Activated CD4-positive, alpha-beta T cell treated with anti-CD3 and anti-CD28 coated beads, Interleukin-2, amount 50 U/mL, for 4 hours (primary cell): ENCODE measurements at regions not wholly inside any gene's neighbourhood (a gene's known extent, or its start where the extent isn't known, plus 50 kb on each side); places are given as distances from the start of the nearest gene placed in this dataset.
"Not testable (repeated sequence)": the region's sequence is repeated elsewhere in the genome, so short reads cannot be mapped to it uniquely, and the experiment has no call there.

Experiments used
- DNase-seq, 2 experiments: peaks; one replicate each; pipeline ENCODE4 v3.0.0-alpha.2; 2020

GRCh38 chr3:139116631-139117030 lies 71.9 kb upstream of the PRR23C start:
- not testable (repeated sequence) for DNase-seq

DNA sequence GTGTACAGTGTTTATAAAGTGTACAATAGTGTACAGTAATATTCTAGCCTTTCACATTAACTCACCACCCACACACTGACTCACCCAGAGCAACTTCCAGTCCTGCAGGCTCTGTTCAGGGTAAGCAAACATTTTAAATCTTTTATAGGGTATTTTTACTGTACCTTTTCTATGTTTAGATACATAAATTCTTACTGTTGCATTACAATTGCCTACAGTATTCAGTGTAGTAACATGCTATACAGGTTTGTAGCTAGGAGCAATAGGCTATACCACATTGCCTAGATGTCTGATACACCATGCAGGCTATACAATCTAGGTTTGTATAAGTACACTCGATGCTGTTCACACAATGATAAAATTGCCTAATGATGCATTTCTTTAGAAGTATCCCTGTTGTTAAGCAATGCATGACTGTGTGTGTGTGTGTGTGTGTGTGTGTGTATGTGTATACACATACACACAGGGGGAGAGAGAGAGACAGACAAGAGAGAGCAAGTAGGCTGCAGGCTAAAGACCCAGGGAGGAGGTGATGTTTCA lies 72.5 kb upstream of the PRR23C start:
- no peak for DNase-seq

- DNase-seq, result no peak
Measured at GRCh38 chr3:139117883-139118760, 73.4 kb upstream of the PRR23C start.

DNA sequence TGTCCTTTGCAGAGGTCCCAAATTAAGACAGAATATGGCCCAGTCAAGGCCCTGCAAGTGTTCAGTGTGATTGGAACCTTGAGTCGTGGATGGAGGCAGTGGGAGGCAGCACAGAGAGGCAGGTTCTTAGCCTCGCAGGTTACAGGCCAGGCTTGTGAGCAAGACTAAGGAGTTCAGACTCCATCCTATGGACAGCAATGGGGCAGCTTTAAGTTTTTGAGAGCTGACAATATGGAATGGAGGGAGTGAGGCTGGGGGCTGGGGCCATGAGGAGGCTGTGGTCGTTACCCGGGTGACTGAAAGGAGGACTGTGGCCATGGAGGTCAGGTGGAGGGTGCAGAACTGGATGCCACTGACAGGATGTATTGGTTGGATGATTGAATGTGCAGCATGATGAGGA lies 74.1 kb upstream of the PRR23C start:
- DNase-seq, result no peak

DNA sequence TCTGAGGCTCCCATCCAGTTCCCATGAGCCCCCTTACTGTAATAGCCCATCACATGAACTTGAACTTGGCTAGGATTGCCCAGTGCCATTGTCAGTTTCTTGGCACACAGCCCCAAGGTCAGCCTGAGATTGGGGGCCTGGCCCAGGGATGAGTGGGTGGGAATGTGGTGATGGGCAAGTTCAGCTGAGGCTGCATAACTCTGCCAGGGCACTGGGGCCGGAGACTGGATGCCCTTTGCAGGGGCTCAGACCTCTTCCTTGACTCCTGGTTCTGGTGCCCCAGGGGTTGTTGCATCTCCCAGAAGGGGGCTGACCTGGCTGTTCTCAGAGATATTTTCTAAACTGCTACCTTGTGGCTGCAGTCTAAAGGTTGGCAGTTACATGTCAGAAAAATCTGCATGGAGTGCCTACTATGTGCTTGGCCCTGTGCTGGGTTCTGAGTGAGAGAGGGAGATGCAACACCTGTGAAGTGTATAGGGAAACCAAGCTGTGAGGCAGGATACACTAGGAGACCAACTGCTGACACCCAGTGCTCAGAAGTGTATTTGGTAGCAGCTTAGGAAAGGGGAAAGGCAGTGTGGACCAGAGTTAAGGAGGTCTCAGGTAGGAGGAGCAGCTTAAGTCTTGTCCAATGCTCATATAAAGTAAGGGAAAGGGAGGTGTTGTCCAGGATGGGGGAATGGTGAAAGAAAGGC lies 74.8 kb upstream of the PRR23C start:
- DNase-seq, result no peak

GRCh38 chr3:139120086-139121056 lies 75.7 kb upstream of the PRR23C start:
- DNase-seq, result no peak

DNA sequence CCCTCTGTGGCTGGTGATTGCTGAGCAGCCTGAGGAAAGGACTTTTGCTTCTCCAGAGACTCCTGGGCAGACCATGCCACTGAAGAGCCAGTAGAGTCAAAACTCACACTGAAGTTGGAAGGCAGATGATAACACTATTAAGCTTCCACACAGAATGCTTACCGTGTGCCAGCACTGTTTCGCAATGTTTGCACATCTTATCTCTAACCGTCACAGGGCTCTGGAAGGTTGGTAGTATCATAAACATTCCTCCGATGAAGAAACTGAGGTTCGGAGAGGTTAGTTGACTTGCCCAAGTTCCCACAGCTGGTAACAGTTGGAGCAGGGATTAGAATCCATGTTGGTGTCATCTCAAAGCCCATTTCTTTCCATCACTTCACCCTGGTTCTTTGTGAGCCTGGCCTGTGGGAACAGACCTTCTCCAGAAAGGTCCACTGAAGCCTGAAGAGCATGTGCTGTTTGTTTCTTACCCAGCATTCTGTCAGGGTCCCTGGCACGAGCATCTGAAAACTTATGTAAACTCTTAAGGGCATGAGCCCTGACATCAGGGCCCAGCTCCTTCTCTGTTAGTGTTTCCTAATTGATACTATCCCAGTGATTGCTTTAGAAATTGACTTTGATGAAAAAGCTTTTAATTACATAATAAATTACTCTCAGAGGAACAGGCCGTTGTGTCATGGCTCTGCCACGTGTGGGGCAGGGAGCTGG lies 77.0 kb upstream of the PRR23C start:
- no peak for DNase-seq

DNA sequence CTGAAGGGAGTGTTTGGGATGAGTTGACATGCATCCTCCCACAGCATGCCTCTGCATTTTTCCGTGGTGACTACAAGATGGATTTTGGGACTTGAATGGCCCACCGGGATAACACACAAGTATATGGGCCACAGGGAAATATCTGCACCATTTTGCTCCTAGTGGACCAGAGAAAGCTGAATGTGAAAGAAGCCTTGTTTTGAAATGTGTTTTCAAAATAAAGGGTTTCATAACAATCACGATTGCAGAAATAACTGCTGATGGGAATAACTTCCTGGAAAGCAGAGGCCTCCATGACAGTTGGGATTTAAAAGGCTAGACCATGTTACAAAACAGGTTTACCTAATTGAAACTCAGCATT lies 77.5 kb upstream of the PRR23C start:
- no peak for DNase-seq

DNA sequence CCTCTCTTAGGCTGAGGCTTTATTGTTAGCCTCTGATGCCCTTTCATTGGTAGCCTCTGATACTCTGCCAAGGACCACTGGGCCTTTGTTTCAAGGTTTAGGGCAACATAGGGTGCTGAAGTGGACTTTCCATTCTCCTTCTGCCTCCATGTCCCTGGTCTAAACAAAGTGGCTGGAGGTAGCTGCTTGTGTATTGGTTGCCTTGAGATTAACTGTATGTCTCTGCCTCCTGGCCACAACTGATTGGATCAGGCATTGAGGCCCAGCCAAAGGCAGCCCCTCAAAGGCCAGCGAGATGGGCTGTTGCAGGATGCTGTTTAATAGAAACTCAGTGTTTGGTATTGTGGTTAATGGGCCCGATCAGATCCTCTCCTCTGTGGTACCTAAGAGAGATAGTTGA lies 77.9 kb upstream of the PRR23C start:
- no peak for DNase-seq

GRCh38 chr3:139123377-139124095 lies 78.8 kb upstream of the PRR23C start:
- no peak for DNase-seq

DNA sequence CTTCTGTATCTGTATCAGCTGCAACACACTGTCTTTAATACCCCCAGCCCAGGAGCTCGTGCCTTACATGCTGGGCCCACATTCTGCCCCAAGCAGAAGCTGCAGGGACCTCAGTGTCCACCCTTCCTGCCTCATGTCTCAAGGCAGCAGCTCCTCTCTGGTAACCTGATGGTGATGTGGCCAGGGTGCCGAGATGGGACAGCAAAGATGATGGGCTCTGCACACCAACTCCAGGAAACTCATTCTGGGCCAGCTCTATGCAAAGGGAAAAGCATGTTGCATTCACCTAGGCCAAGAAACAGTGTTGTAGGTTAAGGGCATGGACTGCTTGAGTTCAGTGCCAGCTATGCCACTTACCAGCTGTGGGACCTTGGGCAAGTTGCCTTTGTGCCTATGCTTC lies 79.5 kb upstream of the PRR23C start:
- no peak for DNase-seq

- DNase-seq, result no peak
Measured at GRCh38 chr3:139127101-139127500, 82.4 kb upstream of the PRR23C start.

DNA sequence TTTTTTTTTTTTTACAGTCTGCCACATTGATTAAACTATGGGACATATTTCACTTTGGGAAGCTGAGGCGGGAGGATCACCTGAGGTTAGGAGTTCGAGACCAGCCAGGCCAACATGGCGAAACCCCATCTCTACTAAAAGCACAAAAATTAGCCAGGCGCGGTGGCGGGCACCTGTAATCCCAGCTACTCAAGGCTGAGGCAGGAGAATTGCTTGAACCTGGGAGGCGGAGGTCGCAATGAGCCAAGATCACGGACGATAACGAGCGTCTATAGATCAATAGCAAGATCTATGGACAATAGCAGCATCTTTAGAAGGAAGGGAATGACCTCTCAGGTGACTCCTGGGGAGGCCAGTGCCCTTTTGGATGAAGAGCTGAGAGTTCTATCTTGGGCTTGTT lies 82.9 kb upstream of the PRR23C start:
- not testable (repeated sequence) for DNase-seq

GRCh38 chr3:139128803-139129202 lies 84.1 kb upstream of the PRR23C start:
- no peak for DNase-seq

DNA sequence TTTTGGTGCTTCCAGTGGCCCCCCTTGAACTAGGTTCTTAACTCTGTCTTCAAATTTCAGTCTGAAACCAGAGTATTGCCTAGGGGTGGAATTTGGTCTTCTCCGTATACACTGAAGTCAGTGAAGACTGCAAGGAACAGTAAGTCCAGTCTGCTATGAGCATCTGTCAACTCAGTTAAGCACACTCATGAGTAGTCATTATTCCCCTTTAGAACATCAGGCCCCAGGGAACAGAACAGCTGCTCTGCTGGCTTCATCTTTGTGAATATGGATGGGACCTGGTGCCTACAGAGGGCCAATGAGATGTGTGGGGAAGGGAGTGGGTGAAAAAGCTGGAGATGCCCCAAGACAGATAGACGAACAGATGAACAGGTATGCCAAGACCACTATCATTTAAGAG lies 85.2 kb upstream of the PRR23C start:
- no peak for DNase-seq

DNA sequence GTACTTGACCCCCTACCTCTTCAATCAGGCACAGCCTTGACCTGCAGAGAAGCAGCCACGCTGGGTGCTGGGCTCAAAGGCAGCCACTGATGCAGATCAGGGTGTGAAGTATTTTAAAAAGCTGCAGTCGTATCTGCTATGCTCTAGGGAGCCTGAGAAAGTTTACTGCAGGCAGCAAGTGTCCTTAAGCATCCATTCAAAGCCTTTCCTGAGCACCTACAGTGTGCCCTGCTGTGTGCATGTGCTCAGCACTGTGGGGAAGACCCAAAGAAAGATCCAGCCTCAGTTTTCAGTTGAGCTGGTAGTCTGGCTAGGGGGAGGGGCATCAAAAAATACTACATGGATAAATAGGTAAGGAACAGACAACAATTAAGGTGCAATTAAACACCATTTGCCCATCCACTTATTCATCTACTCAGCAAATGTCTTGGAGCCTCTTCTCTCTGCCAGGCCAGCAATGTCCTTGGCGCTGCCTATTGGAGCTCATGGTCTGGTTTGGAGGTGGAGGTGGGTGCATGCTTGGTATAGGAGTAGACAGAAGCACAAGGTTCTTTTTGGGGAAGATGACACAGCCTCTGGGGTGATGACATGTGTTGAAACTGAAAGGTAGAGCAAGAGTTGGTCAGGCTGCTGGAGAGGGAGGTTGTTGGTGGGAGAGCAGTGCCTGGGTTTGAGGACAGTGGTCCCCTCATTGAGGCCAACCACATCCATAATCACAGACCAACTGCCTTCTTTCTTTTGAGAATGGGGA lies 85.9 kb upstream of the PRR23C start:
- no peak for DNase-seq

DNA sequence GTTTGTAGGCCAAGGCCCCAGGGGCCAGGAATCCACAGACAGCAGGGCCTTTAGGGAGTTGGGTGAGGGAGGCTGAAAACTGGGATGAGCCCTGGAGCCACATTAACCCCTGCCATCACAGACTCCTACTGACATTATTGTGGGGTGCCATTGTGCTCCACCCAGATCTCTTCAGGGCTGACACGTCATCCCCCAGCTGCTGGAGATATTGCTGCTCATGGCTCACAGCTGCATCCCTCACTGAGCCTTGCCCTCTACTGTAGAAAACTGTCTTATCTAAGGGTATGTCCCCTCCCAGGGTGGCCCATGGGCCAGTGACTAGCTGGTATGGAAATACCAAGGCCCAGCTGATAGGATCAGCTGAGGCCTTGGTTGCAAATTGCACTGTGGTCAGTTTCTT lies 87.3 kb upstream of the PRR23C start:
- DNase-seq, result no peak

DNA sequence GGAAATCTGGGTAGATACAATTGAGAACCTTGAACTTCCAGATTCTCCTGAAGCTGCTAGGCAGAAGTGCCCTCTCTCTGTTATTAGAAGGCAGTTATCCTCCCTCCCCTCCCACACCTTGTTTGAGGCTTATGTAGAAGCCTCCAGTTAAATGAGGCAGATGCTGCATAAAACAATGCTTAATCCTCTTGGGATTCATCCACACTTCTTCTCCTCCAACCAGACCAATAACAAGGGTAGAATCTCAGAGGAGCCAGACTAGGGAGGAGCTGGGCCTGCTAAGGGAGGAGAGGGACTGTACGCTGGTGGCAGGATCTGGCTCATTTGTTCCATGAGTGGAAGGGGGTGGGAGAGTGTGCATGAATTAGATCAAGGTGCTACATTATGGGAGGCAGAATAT lies 88.3 kb upstream of the PRR23C start:
- no peak for DNase-seq

DNA sequence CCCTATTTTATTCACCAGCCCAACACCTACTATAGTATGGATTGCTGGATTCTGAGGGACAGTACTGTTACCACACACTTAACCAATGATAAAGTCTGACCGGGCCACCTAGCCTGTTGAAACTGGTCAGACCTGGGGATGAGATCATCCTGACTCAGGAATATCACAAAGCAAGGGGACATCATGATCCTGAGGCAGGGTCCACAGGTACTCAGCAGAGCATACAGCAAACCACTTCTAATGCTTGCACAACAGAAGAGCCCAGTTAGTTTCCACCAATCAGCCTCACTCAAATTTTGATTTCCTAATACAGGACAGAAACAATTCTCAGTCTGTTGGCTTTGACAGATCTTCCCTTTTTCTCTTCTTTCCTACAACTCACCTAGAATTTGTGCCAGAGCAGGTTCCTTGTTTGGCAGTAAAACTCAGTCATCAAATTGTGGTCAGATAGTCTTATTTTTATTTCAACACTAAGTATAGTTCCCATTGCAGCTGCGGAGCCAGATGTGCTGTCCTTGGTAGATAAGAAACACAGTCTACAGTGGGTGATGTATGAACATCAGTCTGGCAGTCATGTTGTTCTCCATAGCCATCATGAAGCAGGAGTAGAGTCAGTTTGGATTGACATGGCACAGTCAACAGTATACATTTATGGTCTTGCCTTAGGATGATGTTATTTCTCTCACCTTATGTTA lies 90.1 kb upstream of the PRR23C start:
- DNase-seq, result no peak

DNA sequence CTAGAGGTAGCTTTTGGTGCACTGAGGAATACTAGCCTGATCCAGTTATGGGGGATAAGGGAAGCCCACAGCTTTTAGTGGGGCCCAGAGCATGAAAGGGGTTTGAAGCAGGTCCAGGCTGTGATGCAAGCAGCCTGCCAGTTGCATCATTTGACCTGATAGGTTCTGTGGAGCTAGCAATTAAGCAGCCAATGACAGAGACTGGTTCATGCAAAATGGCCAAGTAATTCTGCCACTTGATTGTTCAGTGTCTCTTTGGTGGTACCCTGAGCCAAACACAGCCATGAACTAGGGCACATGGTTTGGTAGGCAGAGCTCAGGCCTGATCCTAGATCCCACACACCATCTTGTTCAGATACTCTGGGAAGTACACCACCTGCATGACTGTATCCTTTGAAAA lies 91.0 kb upstream of the PRR23C start:
- DNase-seq, result no peak
